Mesendoderm (in vitro differentiated cells): ENCODE measurements at regions not wholly inside any gene's neighbourhood (a gene's known extent, or its start where the extent isn't known, plus 50 kb on each side); places are given as distances from the start of the nearest gene placed in this dataset.

Experiments
- DNase-seq: peaks from one replicate; pipeline ENCODE4 v3.0.0; 2013
- H2AK5ac ChIP-seq: 2 replicates; pipeline ENCODE4 v1.6.1; 2013; ENCODE audit warnings: low read length, inconsistent platforms
- H2BK120ac ChIP-seq: 2 replicates; pipeline ENCODE4 v1.6.1; 2013; ENCODE audit warnings: low read depth, mild to moderate bottlenecking, low read length, moderate library complexity, mixed read lengths
- H2BK15ac ChIP-seq: replicated peaks from 2 replicates; pipeline ENCODE4 v1.6.1; 2013; ENCODE audit warnings: low read depth, mild to moderate bottlenecking, moderate library complexity
- H2BK5ac ChIP-seq: 2 replicates; pipeline ENCODE4 v1.6.1; 2013; ENCODE audit warnings: low read length, inconsistent platforms
- H3K18ac ChIP-seq: 2 replicates; pipeline ENCODE4 v1.6.1; 2013; ENCODE audit warnings: mild to moderate bottlenecking, low read length, mixed read lengths
- H3K23ac ChIP-seq: one replicate; pipeline ENCODE4 v1.6.1; 2013; ENCODE audit warnings: low read length
- H3K27ac ChIP-seq: 2 replicates; pipeline ENCODE4 v1.5.1; 2013; ENCODE audit warnings: low read depth, mild to moderate bottlenecking, inconsistent platforms, low read length, moderate library complexity
- H3K27me3 ChIP-seq: 2 replicates; pipeline ENCODE4 v1.6.1; 2013; ENCODE audit warnings: low read length, control low read depth, mild to moderate bottlenecking, inconsistent platforms; ENCODE audit not compliant: insufficient read depth, poor library complexity
- H3K36me3 ChIP-seq: 2 replicates; pipeline ENCODE4 v1.6.1; 2013; ENCODE audit warnings: low read length, inconsistent platforms; ENCODE audit not compliant: control insufficient read depth, insufficient read depth
- H3K4ac ChIP-seq: one replicate; pipeline ENCODE4 v1.6.1; 2013; ENCODE audit warnings: low read depth, mild to moderate bottlenecking, low read length, moderate library complexity
- H3K4me1 ChIP-seq: 2 replicates; pipeline ENCODE4 v1.6.1; 2013; ENCODE audit warnings: low read depth, low read length, inconsistent platforms; ENCODE audit not compliant: control insufficient read depth
- H3K4me2 ChIP-seq: 2 replicates; pipeline ENCODE4 v1.6.1; 2013; ENCODE audit warnings: low read length
- H3K4me3 ChIP-seq: 2 replicates; pipeline ENCODE4 v1.5.1; 2013; ENCODE audit warnings: mild to moderate bottlenecking, low read length
- H3K56ac ChIP-seq: one replicate; pipeline ENCODE4 v1.6.1; 2013; ENCODE audit warnings: low read length
- H3K79me1 ChIP-seq: 2 replicates; pipeline ENCODE4 v1.6.1; 2013; ENCODE audit warnings: low read length, inconsistent platforms
- H3K79me2 ChIP-seq: 2 replicates; pipeline ENCODE4 v1.6.1; 2013; ENCODE audit warnings: mild to moderate bottlenecking, low read length; ENCODE audit not compliant: control insufficient read depth, insufficient read depth
- H3K9ac ChIP-seq: 2 replicates; pipeline ENCODE4 v1.6.1; 2013; ENCODE audit warnings: low read length, inconsistent platforms
- H4K5ac ChIP-seq: one replicate; pipeline ENCODE4 v1.6.1; 2013; ENCODE audit warnings: low read length
- H4K8ac ChIP-seq: one replicate; pipeline ENCODE4 v1.6.1; 2013; ENCODE audit warnings: low read depth, mild to moderate bottlenecking, control low read depth, low read length, moderate library complexity
- WGBS: extraction: QIAGEN DNeasy Blood & Tissue Kit; methylation state at CpG from one replicate; pipeline ENCODE4 v1.1.7; 2013; ENCODE audit warnings: low lambda C conversion rate, missing lambda C conversion rate; ENCODE audit not compliant: insufficient coverage; ENCODE audit errors: extremely low coverage; 5-methylcytosine and 5-hydroxymethylcytosine counted together

- no CpG with 5 or more reads among the region's 2 CpGs for WGBS
- no peak overlapping the region for H3K18ac ChIP-seq
- H2BK120ac ChIP-seq, result no peak overlapping the region
- no peak overlapping the region for H2BK5ac ChIP-seq
- no peaks in the 10 kb centered on the region for H3K79me2 ChIP-seq
- H3K56ac ChIP-seq, result no peak overlapping the region
- no peak overlapping the region for H3K23ac ChIP-seq
- no peaks in the 10 kb centered on the region for H3K4me1 ChIP-seq
- no peak overlapping the region for H3K9ac ChIP-seq
- no peak for DNase-seq
- no peak overlapping the region for H3K4ac ChIP-seq
- no peak overlapping the region for H4K5ac ChIP-seq
- H3K4me2 ChIP-seq, result no peak overlapping the region
- H3K36me3 ChIP-seq, result no peaks in the 10 kb centered on the region
- no peak overlapping the region for H2AK5ac ChIP-seq
- H4K8ac ChIP-seq, result no peak overlapping the region
- no peaks in the 10 kb centered on the region for H3K79me1 ChIP-seq
- no peaks in the 10 kb centered on the region for H3K27me3 ChIP-seq
- H3K4me3 ChIP-seq, result no peak overlapping the region
- no peak overlapping the region for H3K27ac ChIP-seq
- no peak overlapping the region for H2BK15ac ChIP-seq
These were observed 94.1 kb upstream of the ATP1B1 start for GRCh38 chr1:169012416-169012815.

DNA sequence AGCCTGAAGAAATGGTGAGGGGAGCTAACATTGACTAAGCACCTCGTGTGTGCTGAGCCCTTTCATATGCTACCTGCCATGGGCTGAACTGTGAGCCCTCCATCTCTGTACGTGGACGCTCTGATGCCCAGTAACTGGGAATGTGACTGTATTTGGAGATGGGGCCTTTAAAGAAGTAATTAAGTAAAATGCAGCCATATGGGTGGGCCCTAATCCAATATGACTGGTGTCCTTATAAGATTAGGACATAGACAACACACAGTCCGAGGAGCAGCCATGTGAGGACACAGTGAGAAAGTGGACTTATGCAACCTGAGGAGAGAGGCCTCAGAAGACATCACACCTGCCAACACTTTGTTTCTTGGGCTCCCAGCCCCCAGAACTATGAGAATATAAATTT is 92.7 kb upstream of the ATP1B1 start:
- Histone ChIP-seq H3K18ac (no peak overlapping the region), H2BK120ac (no peak overlapping the region), H3K4me2 (no peak overlapping the region), H2BK5ac (no peak overlapping the region), H3K23ac (no peak overlapping the region), H4K5ac (no peak overlapping the region), H4K8ac (no peak overlapping the region), H3K36me3 (no peaks in the 10 kb centered on the region), H3K4me3 (no peak overlapping the region), H3K79me1 (no peaks in the 10 kb centered on the region), H2AK5ac (no peak overlapping the region), H2BK15ac (no peak overlapping the region), H3K79me2 (no peaks in the 10 kb centered on the region), H3K27ac (no peak overlapping the region), H3K56ac (no peak overlapping the region), H3K4me1 (no peaks in the 10 kb centered on the region), H3K4ac (no peak overlapping the region), H3K27me3 (no peaks in the 10 kb centered on the region), H3K9ac (no peak overlapping the region)
- no CpG with 5 or more reads among the region's 4 CpGs for WGBS
- no peak for DNase-seq

GRCh38 chr1:169015464-169015863 is 91.0 kb upstream of the ATP1B1 start:
- Histone ChIP-seq H3K27me3 (no peaks in the 10 kb centered on the region), H3K9ac (no peak overlapping the region), H3K36me3 (no peaks in the 10 kb centered on the region), H2BK120ac (no peak overlapping the region), H2BK5ac (no peak overlapping the region), H3K18ac (no peak overlapping the region), H3K4me3 (no peak overlapping the region), H2BK15ac (no peak overlapping the region), H3K56ac (no peak overlapping the region), H3K4ac (no peak overlapping the region), H3K79me2 (no peaks in the 10 kb centered on the region), H3K27ac (no peak overlapping the region), H3K79me1 (no peaks in the 10 kb centered on the region), H2AK5ac (no peak overlapping the region), H4K8ac (no peak overlapping the region), H4K5ac (no peak overlapping the region), H3K4me2 (no peak overlapping the region), H3K23ac (no peak overlapping the region), H3K4me1 (no peaks in the 10 kb centered on the region)
- no CpG with 5 or more reads among the region's 5 CpGs for WGBS
- no peak for DNase-seq

- no peak overlapping the region for H2BK15ac ChIP-seq
- no peak overlapping the region for H2BK5ac ChIP-seq
- no peak overlapping the region for H3K9ac ChIP-seq
- H3K23ac ChIP-seq, result no peak overlapping the region
- H2AK5ac ChIP-seq, result no peak overlapping the region
- H3K27me3 ChIP-seq, result no peaks in the 10 kb centered on the region
- H4K8ac ChIP-seq, result no peak overlapping the region
- H3K4me3 ChIP-seq, result no peak overlapping the region
- no peaks in the 10 kb centered on the region for H3K79me1 ChIP-seq
- H2BK120ac ChIP-seq, result no peak overlapping the region
- WGBS, result no CpG with 5 or more reads among the region's 4 CpGs
- no peak overlapping the region for H4K5ac ChIP-seq
- H3K4me1 ChIP-seq, result no peaks in the 10 kb centered on the region
- H3K79me2 ChIP-seq, result no peaks in the 10 kb centered on the region
- H3K36me3 ChIP-seq, result no peaks in the 10 kb centered on the region
- H3K4me2 ChIP-seq, result no peak overlapping the region
- no peak overlapping the region for H3K4ac ChIP-seq
- H3K56ac ChIP-seq, result no peak overlapping the region
- DNase-seq, result no peak
- H3K27ac ChIP-seq, result no peak overlapping the region
- H3K18ac ChIP-seq, result no peak overlapping the region
These were observed 87.7 kb upstream of the ATP1B1 start for GRCh38 chr1:169018751-169019150.

DNA sequence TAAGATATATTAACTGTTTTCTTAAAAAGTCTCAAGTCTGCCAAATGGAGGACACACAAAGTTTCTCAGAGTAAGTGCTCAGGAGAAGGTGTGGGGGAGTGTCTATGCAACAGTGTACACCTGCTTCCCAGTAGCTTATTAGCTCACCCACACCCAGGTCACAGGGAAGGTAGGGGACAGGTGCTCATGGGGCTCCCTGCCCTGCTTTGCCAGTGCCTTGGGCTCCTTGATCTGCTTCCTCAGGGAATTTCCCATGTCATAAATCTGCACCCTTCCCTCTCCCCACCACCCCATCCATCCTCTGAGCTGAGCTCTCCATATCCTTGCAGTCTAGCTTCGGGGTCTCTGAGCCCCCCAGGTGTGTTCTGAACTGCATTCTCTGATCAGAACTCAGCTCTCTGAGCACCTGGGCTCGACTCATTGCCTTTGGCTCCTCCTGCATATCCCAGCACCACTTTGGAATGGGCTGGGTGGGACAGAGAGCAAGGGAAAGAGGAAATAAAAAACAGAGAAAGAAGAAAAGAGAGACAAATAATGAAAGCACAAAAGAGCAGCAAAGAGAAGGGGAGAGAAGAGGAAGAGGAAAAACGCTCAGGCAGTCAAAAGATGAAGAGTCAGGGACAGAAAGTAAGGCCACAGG is 87.0 kb upstream of the ATP1B1 start:
- H2BK5ac ChIP-seq, result no peak overlapping the region
- H3K23ac ChIP-seq, result no peak overlapping the region
- no peak overlapping the region for H2BK15ac ChIP-seq
- H2AK5ac ChIP-seq, result no peak overlapping the region
- no peak overlapping the region for H3K4me2 ChIP-seq
- H3K4me1 ChIP-seq, result no peaks in the 10 kb centered on the region
- WGBS, result no CpG with 5 or more reads among the region's 3 CpGs
- no peak overlapping the region for H3K9ac ChIP-seq
- H4K8ac ChIP-seq, result no peak overlapping the region
- no peak overlapping the region for H3K4me3 ChIP-seq
- H3K56ac ChIP-seq, result no peak overlapping the region
- H4K5ac ChIP-seq, result no peak overlapping the region
- H3K27me3 ChIP-seq, result no peaks in the 10 kb centered on the region
- H3K79me2 ChIP-seq, result no peaks in the 10 kb centered on the region
- H2BK120ac ChIP-seq, result no peak overlapping the region
- DNase-seq, result no peak
- no peak overlapping the region for H3K18ac ChIP-seq
- H3K36me3 ChIP-seq, result no peaks in the 10 kb centered on the region
- H3K4ac ChIP-seq, result no peak overlapping the region
- H3K27ac ChIP-seq, result no peak overlapping the region
- H3K79me1 ChIP-seq, result no peaks in the 10 kb centered on the region

- no peak overlapping the region for H3K4me3 ChIP-seq
- no peak overlapping the region for H3K23ac ChIP-seq
- H3K4me2 ChIP-seq, result no peak overlapping the region
- no peak overlapping the region for H2AK5ac ChIP-seq
- no peak overlapping the region for H2BK5ac ChIP-seq
- H3K4me1 ChIP-seq, result no peaks in the 10 kb centered on the region
- no peak overlapping the region for H4K8ac ChIP-seq
- H3K9ac ChIP-seq, result no peak overlapping the region
- H3K27ac ChIP-seq, result no peak overlapping the region
- H3K27me3 ChIP-seq, result no peaks in the 10 kb centered on the region
- no peaks in the 10 kb centered on the region for H3K79me2 ChIP-seq
- H3K79me1 ChIP-seq, result no peaks in the 10 kb centered on the region
- no peak overlapping the region for H3K4ac ChIP-seq
- H3K56ac ChIP-seq, result no peak overlapping the region
- H3K18ac ChIP-seq, result no peak overlapping the region
- no peak overlapping the region for H2BK120ac ChIP-seq
- DNase-seq, result no peak
- no peaks in the 10 kb centered on the region for H3K36me3 ChIP-seq
- H4K5ac ChIP-seq, result no peak overlapping the region
- no peak overlapping the region for H2BK15ac ChIP-seq
These were observed 85.8 kb upstream of the ATP1B1 start for GRCh38 chr1:169020684-169021083.
